GM18951 (cell line): ENCODE measurements at regions not wholly inside any gene's neighbourhood (a gene's known extent, or its start where the extent isn't known, plus 50 kb on each side); places are given as distances from the start of the nearest gene placed in this dataset.

Experiments used
- POLR2A ChIP-seq: IDR thresholded peaks from 4 replicates; pipeline ENCODE4 v1.6.1; 2011; ENCODE audit warnings: mild to moderate bottlenecking; ENCODE audit not compliant: insufficient read length, insufficient read depth; ENCODE audit errors: extremely low read depth
- in situ Hi-C: fragments of 300-500 bp; cut with MboI; formaldehyde crosslinking; loops from one replicate; pipeline ENCODE4 v1.12.0; 2022; ENCODE audit warnings: low sequenced_read_pairs, mixed read lengths, inconsistent platforms; ENCODE audit not compliant: unreplicated experiment

GRCh38 chr22:22127100-22127499, 117.5 kb upstream of the VPREB1 start:
- TF ChIP-seq POLR2A = no peak
- in situ Hi-C loops = no loop called here

GRCh38 chr22:22125579-22126468, 118.8 kb upstream of the VPREB1 start:
- no peak for TF ChIP-seq POLR2A
- in situ Hi-C loops = no loop called here

GRCh38 chr22:22125028-22125578, 119.5 kb upstream of the VPREB1 start:
- TF ChIP-seq POLR2A = no peak
- in situ Hi-C loops = no loop called here

- TF ChIP-seq POLR2A = no peak
- in situ Hi-C loops = loop anchor here (25.0 kb wide), 1 partner anchor 1462 kb away; no protein-coding TSS in a partner anchor
Measured at GRCh38 chr22:22124374-22124773, 120.2 kb upstream of the VPREB1 start.

GRCh38 chr22:22123960-22124278, 120.7 kb upstream of the VPREB1 start:
- TF ChIP-seq POLR2A = no peak

DNA sequence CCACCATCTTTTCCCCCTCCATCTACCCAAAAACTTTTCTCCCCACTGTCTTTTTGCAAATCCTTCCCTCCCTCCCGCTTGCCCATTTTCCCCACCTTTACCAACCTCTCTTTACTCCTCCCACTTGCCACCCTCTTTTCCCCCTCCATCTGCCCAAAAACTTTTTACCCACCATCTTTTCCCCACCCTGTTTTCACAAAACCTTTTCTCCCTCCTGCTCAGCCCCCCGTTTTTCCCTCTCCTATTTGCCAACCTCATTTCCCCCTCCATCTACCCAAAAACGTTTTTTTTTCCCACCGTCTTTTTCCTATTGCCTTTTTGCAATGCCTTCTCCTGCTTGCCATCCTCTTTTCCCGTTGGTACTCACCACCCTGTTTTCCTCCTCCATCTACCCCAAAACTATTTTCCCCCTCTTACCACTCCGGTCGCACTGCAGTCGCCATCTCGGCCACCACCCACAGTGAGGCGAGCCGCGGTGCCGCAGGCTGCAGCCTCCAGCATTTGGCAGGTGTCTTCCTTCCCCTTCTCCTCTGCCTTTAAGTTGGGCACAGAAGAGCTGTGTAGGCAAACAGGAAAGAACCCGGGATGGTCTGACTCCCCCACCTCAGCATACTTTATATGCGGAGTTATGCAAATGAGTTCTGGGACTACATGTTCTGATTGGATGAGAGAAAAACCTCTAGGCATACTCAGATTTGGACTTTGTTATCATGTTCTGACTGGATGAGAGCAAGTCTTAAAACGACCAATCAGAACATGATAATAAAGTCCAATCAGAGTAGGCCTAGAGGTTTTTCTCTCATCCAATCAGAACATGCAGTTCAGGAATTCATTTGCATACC, 121.2 kb upstream of the VPREB1 start:
- no peak for TF ChIP-seq POLR2A
- in situ Hi-C loops = loop anchor here (25.0 kb wide), 1 partner anchor 1461 kb away; no protein-coding TSS in a partner anchor

More at GRCh38 chr22:22123960-22124278, 120.7 kb upstream of the VPREB1 start:
- in situ Hi-C loops = loop anchor here (25.0 kb wide), 1 partner anchor 1462 kb away; no protein-coding TSS in a partner anchor

- TF ChIP-seq POLR2A = no peak
- in situ Hi-C loops = loop anchor here (25.0 kb wide), 1 partner anchor 1460 kb away; no protein-coding TSS in a partner anchor
Measured at GRCh38 chr22:22122348-22123117, 122.1 kb upstream of the VPREB1 start.

- TF ChIP-seq POLR2A = no peak
- in situ Hi-C loops = loop anchor here (25.0 kb wide), 1 partner anchor 1459 kb away; no protein-coding TSS in a partner anchor
Measured at GRCh38 chr22:22121445-22121844, 123.1 kb upstream of the VPREB1 start.

DNA sequence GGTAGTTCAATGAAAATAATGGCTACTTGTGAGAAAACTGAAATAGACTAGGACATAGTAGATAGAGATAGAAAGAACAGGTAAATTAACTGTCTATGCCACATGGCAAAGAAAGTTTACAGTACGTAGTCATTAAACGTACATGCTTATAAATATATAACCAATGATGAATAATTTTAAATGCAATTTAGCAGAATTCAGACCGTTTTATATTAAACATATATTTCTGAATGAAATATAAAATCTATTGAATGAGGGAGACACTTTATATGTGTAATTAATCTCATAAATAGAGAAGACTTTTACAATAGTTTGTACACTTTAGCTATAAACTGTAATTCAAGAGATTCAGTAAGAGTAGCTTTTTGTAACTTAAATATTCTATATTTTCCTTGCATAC, 124.4 kb upstream of the VPREB1 start:
- in situ Hi-C loops = loop anchor here (25.0 kb wide), 1 partner anchor 1458 kb away; no protein-coding TSS in a partner anchor
- TF ChIP-seq POLR2A = no peak

GRCh38 chr22:22118987-22119386, 125.6 kb upstream of the VPREB1 start:
- TF ChIP-seq POLR2A = no peak
- in situ Hi-C loops = loop anchor here (25.0 kb wide), 1 partner anchor 1457 kb away; no protein-coding TSS in a partner anchor

- in situ Hi-C loops = loop anchor here (25.0 kb wide), 1 partner anchor 1456 kb away; no protein-coding TSS in a partner anchor
Measured at GRCh38 chr22:22117864-22118544, 126.6 kb upstream of the VPREB1 start.

DNA sequence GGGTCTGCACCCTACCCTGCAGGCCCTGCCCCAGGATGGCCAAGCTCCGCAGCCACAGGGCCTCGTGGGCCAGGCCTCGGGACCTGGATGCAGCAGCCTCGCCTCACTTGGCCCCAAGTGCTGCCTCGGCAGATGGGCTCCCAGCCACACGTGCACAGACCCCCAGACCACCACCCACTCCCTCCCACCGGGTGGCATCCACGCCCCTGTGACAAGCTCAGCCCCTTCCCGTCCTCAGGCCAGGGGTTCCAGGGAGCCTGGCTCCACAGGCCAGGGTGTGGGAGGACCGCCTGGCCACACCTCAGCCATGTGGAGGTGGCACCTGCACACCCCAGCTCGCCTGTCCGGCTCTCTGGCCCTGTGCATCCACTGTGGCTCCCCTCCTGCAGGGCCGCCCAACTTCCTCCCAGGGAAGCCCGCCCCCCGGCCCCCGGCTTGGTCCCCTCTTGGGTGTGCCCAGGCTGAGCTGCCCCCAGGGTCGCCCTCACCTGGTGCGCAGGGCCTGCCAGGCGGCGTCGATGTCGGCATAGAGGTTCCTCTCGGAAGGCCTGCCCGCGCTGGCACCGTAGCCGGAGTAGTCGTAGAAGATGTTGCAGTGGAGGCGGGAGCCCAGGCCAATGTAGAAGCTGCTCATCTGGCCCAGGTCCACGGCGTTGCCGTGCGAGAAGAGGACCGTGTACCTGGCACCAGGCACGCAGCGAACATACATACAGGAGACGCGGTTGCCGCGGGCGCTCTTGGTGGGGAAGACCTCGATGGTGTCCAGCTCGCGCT, 127.4 kb upstream of the VPREB1 start:
- in situ Hi-C loops = loop anchor here (25.0 kb wide), 1 partner anchor 1455 kb away; no protein-coding TSS in a partner anchor
